GM23248 (cell line): ENCODE measurements at regions not wholly inside any gene's neighbourhood (a gene's known extent, or its start where the extent isn't known, plus 50 kb on each side); places are given as distances from the start of the nearest gene placed in this dataset.
"Not testable (repeated sequence)": the region's sequence is repeated elsewhere in the genome, so short reads cannot be mapped to it uniquely, and the experiment has no call there.

Experiments used
- DNase-seq: peaks from one replicate; pipeline ENCODE4 v3.0.0-alpha.2; 2015
- H2AFZ ChIP-seq: fragments of 200-600 bp; sonication (generic); 2 replicates; pipeline ENCODE4 v1.6.1; 2016; ENCODE audit warnings: antibody characterized with exemption
- H3F3A ChIP-seq: fragments of 200-600 bp; sonication (generic); 2 replicates; pipeline ENCODE4 v1.6.1; 2016; ENCODE audit warnings: mild to moderate bottlenecking, antibody characterized with exemption, mixed run types; ENCODE audit not compliant: insufficient read depth
- H3K27ac ChIP-seq: fragments of 200-600 bp; sonication (generic); 2 replicates; pipeline ENCODE4 v1.5.1; 2016; ENCODE audit warnings: mild to moderate bottlenecking
- H3K27me3 ChIP-seq: fragments of 200-600 bp; sonication (generic); replicated peaks from 2 replicates; pipeline ENCODE4 v1.6.1; 2016; ENCODE audit warnings: mild to moderate bottlenecking; ENCODE audit not compliant: insufficient read depth
- H3K36me3 ChIP-seq: fragments of 200-600 bp; sonication (generic); 2 replicates; pipeline ENCODE4 v1.6.1; 2016; ENCODE audit warnings: low read depth, mild to moderate bottlenecking
- H3K4me1 ChIP-seq: fragments of 200-600 bp; sonication (generic); 2 replicates; pipeline ENCODE4 v1.6.1; 2016; ENCODE audit warnings: mild to moderate bottlenecking; ENCODE audit not compliant: insufficient read depth
- H3K4me2 ChIP-seq: fragments of 200-600 bp; sonication (generic); one replicate; pipeline ENCODE4 v1.6.1; 2016; ENCODE audit warnings: mild to moderate bottlenecking; ENCODE audit not compliant: unreplicated experiment
- H3K4me3 ChIP-seq: fragments of 200-600 bp; sonication (generic); 2 replicates; pipeline ENCODE4 v1.5.1; 2016; ENCODE audit warnings: mild to moderate bottlenecking
- H3K79me2 ChIP-seq: fragments of 200-600 bp; sonication (generic); 2 replicates; pipeline ENCODE4 v1.6.1; 2016; ENCODE audit warnings: mild to moderate bottlenecking; ENCODE audit not compliant: insufficient read depth
- H3K9ac ChIP-seq: fragments of 200-600 bp; sonication (generic); 2 replicates; pipeline ENCODE4 v1.6.1; 2016; ENCODE audit warnings: mild to moderate bottlenecking
- H3K9me2 ChIP-seq: fragments of 200-600 bp; sonication (generic); 2 replicates; pipeline ENCODE4 v1.6.1; 2016; ENCODE audit warnings: mixed run types, mild to moderate bottlenecking, moderate library complexity; ENCODE audit not compliant: insufficient read depth
- H3K9me3 ChIP-seq: fragments of 200-600 bp; sonication (generic); one replicate; pipeline ENCODE4 v1.6.1; 2017; ENCODE audit warnings: low read depth
- H4K20me1 ChIP-seq: fragments of 200-600 bp; sonication (generic); 2 replicates; pipeline ENCODE4 v1.6.0; 2016; ENCODE audit not compliant: insufficient read depth
- WGBS, 2 experiments: methylation state at CpG; one replicate each; pipeline ENCODE4 v1.1.6; 2015 to 2017; ENCODE audit warnings: low lambda C conversion rate in 2 of 2, low coverage in 1 of 2; ENCODE audit errors: missing lambda C conversion rate in 2 of 2; 5-methylcytosine and 5-hydroxymethylcytosine counted together
- in situ Hi-C: fragments of 300-500 bp; cut with MboI; formaldehyde crosslinking; loops from 2 replicates; pipeline ENCODE4 v1.15.0; 2020

DNA sequence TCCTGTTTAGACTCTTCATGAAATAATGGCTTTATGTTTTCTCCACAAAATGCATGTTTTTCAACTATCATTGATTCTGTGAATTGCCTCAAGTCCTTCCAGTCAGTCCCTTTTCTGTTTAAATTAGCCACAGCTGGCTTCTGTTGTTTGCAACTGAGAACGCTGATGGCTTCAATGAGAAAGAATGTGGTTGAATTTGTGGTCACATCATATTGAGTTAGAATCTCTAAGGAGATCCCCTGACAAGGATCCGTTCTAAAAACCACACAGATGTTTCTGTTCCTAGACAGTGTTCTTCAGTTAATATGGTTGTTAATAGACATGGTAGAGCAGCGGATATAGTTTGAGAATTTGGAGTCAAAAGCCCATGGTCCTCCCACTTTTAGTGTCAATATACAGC is 323.6 kb upstream of the NOTCH2NLA start:
- H4K20me1 ChIP-seq, H3K27me3 ChIP-seq, DNase-seq, in situ Hi-C loops, H3K9me2 ChIP-seq, H3F3A ChIP-seq, H3K79me2 ChIP-seq, H3K9ac ChIP-seq, H3K4me2 ChIP-seq, H3K9me3 ChIP-seq, H3K36me3 ChIP-seq, H3K4me3 ChIP-seq, H2AFZ ChIP-seq, H3K27ac ChIP-seq, H3K4me1 ChIP-seq: not testable (repeated sequence)
- 53 to 59% methylated on average over 1 to 2 of the region's 3 CpGs for WGBS, 2 experiments

DNA sequence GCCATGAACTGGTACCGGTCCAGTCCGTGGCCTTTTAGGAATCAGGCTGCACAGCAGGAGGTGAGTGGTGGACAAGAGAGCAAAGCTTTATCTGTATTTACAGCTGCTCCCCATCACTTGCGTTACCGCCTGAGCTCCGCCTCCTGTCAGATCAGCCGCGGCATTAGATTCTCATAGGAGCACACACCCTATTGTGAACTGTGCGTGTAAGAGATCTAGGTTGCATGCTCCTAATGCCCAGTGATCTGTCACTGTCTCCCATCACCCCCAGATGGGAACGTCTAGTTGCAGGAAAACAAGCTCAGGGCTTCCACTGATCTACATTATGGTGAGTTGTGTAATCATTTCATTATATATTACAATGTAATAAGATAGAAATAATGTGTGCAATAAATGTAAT is 319.9 kb upstream of the NOTCH2NLA start:
- in situ Hi-C loops, H3K27me3 ChIP-seq, H3K4me2 ChIP-seq, H3K9me3 ChIP-seq, H3K4me1 ChIP-seq, H3K36me3 ChIP-seq, H3F3A ChIP-seq, H2AFZ ChIP-seq, H3K9me2 ChIP-seq, H3K4me3 ChIP-seq, H4K20me1 ChIP-seq, H3K9ac ChIP-seq, DNase-seq, H3K79me2 ChIP-seq, H3K27ac ChIP-seq: not testable (repeated sequence)
- WGBS, 2 experiments: 98% methylated on average over 8 of the region's 9 CpGs

DNA sequence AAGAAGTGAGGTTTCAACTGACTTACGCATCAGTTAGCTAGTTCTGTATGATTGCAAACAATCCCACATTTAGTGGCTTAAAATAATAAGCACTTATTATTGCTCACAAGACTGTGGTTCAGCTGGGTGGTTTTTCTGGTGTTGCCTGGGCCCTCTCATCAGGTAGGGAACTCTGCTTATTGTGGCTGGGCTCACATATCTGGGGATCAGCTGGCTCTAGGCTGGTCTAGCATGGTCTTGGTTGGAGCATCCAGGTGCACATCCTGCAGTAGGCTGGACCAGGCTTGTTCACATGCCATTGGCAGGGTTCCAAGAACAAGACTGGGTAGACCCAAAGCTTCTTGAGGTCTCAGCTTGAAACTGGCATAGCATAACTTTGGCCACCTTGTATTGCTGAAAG is 317.4 kb upstream of the NOTCH2NLA start:
- H3K4me3 ChIP-seq, H3K27me3 ChIP-seq, H2AFZ ChIP-seq, H3K4me2 ChIP-seq, H3K36me3 ChIP-seq, H3F3A ChIP-seq, in situ Hi-C loops, H3K9ac ChIP-seq, H3K9me3 ChIP-seq, H3K27ac ChIP-seq, H3K79me2 ChIP-seq, H3K9me2 ChIP-seq, H3K4me1 ChIP-seq, H4K20me1 ChIP-seq, DNase-seq: not testable (repeated sequence)
- 92 to 100% methylated on average over 1 of the region's 1 CpG for WGBS, 2 experiments

DNA sequence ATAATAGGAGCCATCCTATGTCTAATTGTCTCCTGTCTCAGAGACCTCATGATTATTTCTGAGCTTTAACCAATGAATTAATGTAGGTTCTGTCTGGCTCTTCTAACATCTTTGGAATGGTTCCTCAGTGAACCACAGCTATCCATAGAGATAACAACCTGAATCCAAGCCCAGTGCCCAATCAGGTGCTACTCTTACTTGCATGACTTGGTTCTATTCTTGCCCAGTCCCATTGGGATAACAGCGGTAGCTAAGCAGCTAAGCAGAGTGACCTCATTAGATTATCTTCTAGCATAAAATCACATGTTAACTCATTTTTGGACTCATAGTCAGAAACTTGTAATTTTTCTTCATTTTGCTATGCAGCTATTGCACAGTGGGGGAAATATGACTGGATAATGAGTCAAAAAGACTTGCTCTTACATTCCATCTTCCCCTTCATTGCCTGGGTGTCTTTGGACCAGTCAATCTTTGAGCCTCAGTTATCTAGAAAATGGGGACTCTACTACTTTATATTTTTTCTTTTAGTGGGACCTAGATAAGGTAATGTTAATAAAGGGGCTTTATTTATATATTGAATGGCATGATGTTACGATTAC is 309.1 kb upstream of the NOTCH2NLA start:
- in situ Hi-C loops, H3K36me3 ChIP-seq, H3K4me2 ChIP-seq, H3K4me1 ChIP-seq, H2AFZ ChIP-seq, H3F3A ChIP-seq, H3K79me2 ChIP-seq, H3K4me3 ChIP-seq, H3K9me2 ChIP-seq, H3K9ac ChIP-seq, H3K27me3 ChIP-seq, H3K27ac ChIP-seq, H4K20me1 ChIP-seq, H3K9me3 ChIP-seq: not testable (repeated sequence)
- WGBS, 2 experiments: 75 to 100% methylated on average over 1 of the region's 2 CpGs
- peak; percentile 15 for DNase-seq

DNA sequence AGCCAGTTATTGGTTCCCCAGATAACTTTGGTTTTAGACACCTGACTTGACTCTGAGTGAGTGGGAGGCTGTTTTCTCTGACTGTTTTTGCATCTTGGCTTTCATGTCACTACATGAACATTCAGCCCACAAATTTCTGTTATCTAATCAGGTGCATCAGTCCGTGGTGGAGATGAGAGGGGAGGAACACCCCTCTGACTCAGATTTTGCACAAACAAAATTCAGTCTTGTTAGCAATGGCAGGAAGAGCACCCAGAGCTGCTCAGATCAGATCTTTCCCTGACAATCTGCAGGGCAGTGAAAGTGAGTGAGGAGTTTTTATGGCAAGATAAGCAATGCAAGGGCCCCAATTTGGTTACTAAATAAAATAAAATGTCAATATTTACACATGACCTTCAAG is 307.2 kb upstream of the NOTCH2NLA start:
- H2AFZ ChIP-seq, H3K9ac ChIP-seq, H3K4me1 ChIP-seq, in situ Hi-C loops, H3K79me2 ChIP-seq, H3K36me3 ChIP-seq, H4K20me1 ChIP-seq, H3K9me2 ChIP-seq, H3K4me3 ChIP-seq, H3K27me3 ChIP-seq, H3K9me3 ChIP-seq, DNase-seq, H3K4me2 ChIP-seq, H3F3A ChIP-seq, H3K27ac ChIP-seq: not testable (repeated sequence)
- WGBS, 2 experiments: no CpG with 5 or more reads among the region's 1 CpG

DNA sequence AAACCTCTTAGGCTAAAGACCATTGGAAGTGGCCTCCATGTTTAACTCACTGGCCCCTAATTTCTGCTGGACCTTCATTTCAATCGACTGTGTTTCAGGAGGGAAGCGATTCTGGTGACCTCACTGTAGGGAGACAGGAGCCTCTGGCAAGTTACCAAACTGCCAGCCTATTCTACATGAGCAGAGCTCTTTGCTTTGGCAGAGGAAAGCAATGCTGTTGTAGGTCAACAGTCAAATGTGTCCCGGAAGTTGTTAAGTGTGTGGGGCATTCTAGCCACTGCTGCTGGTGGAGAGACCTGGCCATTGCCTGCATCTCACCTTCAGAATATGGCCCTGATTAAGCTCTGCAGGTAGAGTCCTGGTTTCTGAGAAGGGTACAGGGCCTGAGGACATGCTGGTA is 306.8 kb upstream of the NOTCH2NLA start:
- H3K4me3 ChIP-seq, H3K27ac ChIP-seq, H3K4me1 ChIP-seq, in situ Hi-C loops, H3K36me3 ChIP-seq, H3K9me3 ChIP-seq, H4K20me1 ChIP-seq, H3K27me3 ChIP-seq, H3K4me2 ChIP-seq, H3K9me2 ChIP-seq, H3K9ac ChIP-seq, DNase-seq, H3K79me2 ChIP-seq, H2AFZ ChIP-seq, H3F3A ChIP-seq: not testable (repeated sequence)
- WGBS, 2 experiments: no CpG with 5 or more reads among the region's 3 CpGs

DNA sequence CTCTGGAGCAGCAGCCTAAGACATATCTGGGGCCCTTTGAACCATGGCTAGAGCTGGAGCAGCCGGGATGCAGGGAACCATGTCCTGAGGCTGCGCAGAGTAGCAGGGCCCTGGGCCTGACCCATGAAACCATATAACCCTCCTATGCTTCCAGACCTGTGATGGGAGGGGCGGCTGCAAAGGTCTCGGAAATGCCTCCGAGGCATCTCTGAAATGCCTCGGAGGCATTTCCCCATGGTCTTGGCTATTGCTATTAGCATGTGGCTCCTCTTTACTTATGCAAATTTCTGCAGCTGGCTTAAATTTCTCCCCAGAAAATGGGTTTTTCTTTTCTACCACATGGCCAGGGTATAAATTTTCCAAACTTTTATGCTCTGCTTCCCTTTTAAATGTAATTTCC is 302.1 kb upstream of the NOTCH2NLA start:
- H3K79me2 ChIP-seq, DNase-seq, H3K27ac ChIP-seq, H3K4me1 ChIP-seq, H3K4me3 ChIP-seq, H3K36me3 ChIP-seq, H3K9me2 ChIP-seq, H3K4me2 ChIP-seq, H4K20me1 ChIP-seq, in situ Hi-C loops, H3K27me3 ChIP-seq, H2AFZ ChIP-seq, H3K9me3 ChIP-seq, H3F3A ChIP-seq, H3K9ac ChIP-seq: not testable (repeated sequence)
- no CpG with 5 or more reads among the region's 6 CpGs for WGBS, 2 experiments

DNA sequence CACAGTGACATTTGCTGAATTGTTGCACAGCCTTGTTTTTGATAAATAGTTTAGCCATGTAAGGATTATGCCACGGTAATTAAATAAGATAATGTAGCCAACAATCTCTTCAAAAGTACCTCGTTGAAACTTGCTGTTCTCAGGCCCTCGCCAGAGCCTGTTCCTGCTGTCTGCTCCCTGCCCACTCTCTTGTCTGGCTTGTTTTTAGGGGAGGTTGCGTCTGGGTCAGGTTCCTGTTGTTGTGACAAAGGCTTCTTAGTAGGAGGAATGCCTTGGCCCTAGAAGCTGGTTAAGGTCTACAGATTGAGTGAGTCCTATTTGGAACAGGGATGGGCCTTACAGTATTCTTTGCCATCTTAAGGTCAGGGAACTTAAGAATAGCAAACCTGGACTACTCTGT is 294.0 kb upstream of the NOTCH2NLA start:
- no CpG with 5 or more reads among the region's 4 CpGs for WGBS, 2 experiments

More for the DNA sequence above, 294.0 kb upstream of the NOTCH2NLA start:
- H3K4me2 ChIP-seq, H3K4me1 ChIP-seq, in situ Hi-C loops, H3K9me3 ChIP-seq, H3K4me3 ChIP-seq, H3K27me3 ChIP-seq, H3K27ac ChIP-seq, H2AFZ ChIP-seq, H3K36me3 ChIP-seq, DNase-seq, H3K79me2 ChIP-seq, H3F3A ChIP-seq, H4K20me1 ChIP-seq, H3K9ac ChIP-seq, H3K9me2 ChIP-seq: not testable (repeated sequence)
